Right atrium auricular region (tissue), 2 donors: ENCODE measurements at regions not wholly inside any gene's neighbourhood (a gene's known extent, or its start where the extent isn't known, plus 50 kb on each side); places are given as distances from the start of the nearest gene placed in this dataset.
"Not testable (repeated sequence)": the region's sequence is repeated elsewhere in the genome, so short reads cannot be mapped to it uniquely, and the experiment has no call there.

ENCODE experiments used
- DNase-seq: peaks from one replicate; pipeline ENCODE4 v3.0.0-alpha.2; 2019; ENCODE audit warnings: low spot score
- H3K27ac ChIP-seq, 2 donors: fragments of 200-600 bp; sonication (generic); 1 replicate in 1 of 2; 2 replicates in 1 of 2; pipeline ENCODE4 v1.5.1; 2016 to 2019
- H3K27me3 ChIP-seq, 2 donors: fragments of 200-600 bp; sonication (generic); one replicate each; pipeline versions ENCODE4 v1.5.1 to v1.6.0; 2017 to 2019
- H3K36me3 ChIP-seq: fragments of 200-600 bp; sonication (generic); one replicate; pipeline ENCODE4 v1.5.1; 2016
- H3K4me1 ChIP-seq, 2 donors: fragments of 200-600 bp; sonication (generic); one replicate each; pipeline versions ENCODE4 v1.5.1 to v1.6.0; 2017 to 2019
- H3K4me3 ChIP-seq, 2 donors: fragments of 200-600 bp; sonication (generic); 1 replicate in 1 of 2; 2 replicates in 1 of 2; pipeline ENCODE4 v1.5.1; 2017 to 2019; ENCODE audit warnings: mild to moderate bottlenecking in 1 of 2, moderate library complexity in 1 of 2
- H3K9me3 ChIP-seq, 2 donors: fragments of 200-600 bp; sonication (generic); one replicate each; pipeline ENCODE4 v1.5.1; 2019
- CTCF ChIP-seq, 2 donors: fragments of 200-600 bp; sonication (generic); IDR thresholded peaks; one replicate each; pipeline ENCODE4 v1.5.1; 2019; ENCODE audit warnings: antibody characterized with exemption in 2 of 2

- no peaks in the 10 kb centered on the region for H3K4me1 ChIP-seq
- H3K27ac ChIP-seq, result no peak overlapping the region
- H3K4me3 ChIP-seq, result no peak overlapping the region
- no peaks in the 10 kb centered on the region for H3K9me3 ChIP-seq
- no peaks in the 10 kb centered on the region for H3K36me3 ChIP-seq
- no peak for DNase-seq
- no peaks in the 10 kb centered on the region for H3K27me3 ChIP-seq
- no peak for TF ChIP-seq CTCF (IDR thresholded peaks at IDR 0.05)
Observed at GRCh38 chr4:145266881-145267280, 86.5 kb upstream of the OTUD4 start.

GRCh38 chr4:145260091-145260490 lies 79.7 kb upstream of the OTUD4 start:
- no peak for TF ChIP-seq CTCF (IDR thresholded peaks at IDR 0.05)
- Histone ChIP-seq H3K4me3 (no peak overlapping the region), H3K27me3 (no peaks in the 10 kb centered on the region), H3K36me3 (no peaks in the 10 kb centered on the region), H3K27ac (no peak overlapping the region), H3K4me1 (no peaks in the 10 kb centered on the region), H3K9me3 (no peaks in the 10 kb centered on the region)
- DNase-seq, result no peak

GRCh38 chr4:145255311-145255710 lies 74.9 kb upstream of the OTUD4 start:
- not testable (repeated sequence) for H3K27me3 ChIP-seq, H3K36me3 ChIP-seq, H3K27ac ChIP-seq, H3K4me1 ChIP-seq, H3K4me3 ChIP-seq, DNase-seq, H3K9me3 ChIP-seq

GRCh38 chr4:145252190-145252589 lies 71.8 kb upstream of the OTUD4 start:
- H3K36me3 ChIP-seq, result no peaks in the 10 kb centered on the region
- DNase-seq, result no peak
- H3K27ac ChIP-seq, result no peak overlapping the region
- no peaks in the 10 kb centered on the region for H3K4me1 ChIP-seq
- no peak for TF ChIP-seq CTCF (IDR thresholded peaks at IDR 0.05)
- H3K4me3 ChIP-seq, result no peak overlapping the region
- H3K27me3 ChIP-seq, result no peaks in the 10 kb centered on the region
- no peaks in the 10 kb centered on the region for H3K9me3 ChIP-seq

- Histone ChIP-seq H3K9me3 (no peaks in the 10 kb centered on the region), H3K4me3 (no peak overlapping the region), H3K27me3 (no peaks in the 10 kb centered on the region), H3K36me3 (no peaks in the 10 kb centered on the region), H3K4me1 (no peaks in the 10 kb centered on the region), H3K27ac (no peak overlapping the region)
- no peak for TF ChIP-seq CTCF (IDR thresholded peaks at IDR 0.05)
- no peak for DNase-seq
Observed at GRCh38 chr4:145251391-145251790, 71.0 kb upstream of the OTUD4 start.

- Histone ChIP-seq H3K9me3 (no peaks in the 10 kb centered on the region), H3K27ac (no peak overlapping the region)
- TF ChIP-seq CTCF (IDR thresholded peaks at IDR 0.05), result no peak
Observed at GRCh38 chr4:145248971-145249370, 68.6 kb upstream of the OTUD4 start.

More at GRCh38 chr4:145248971-145249370, 68.6 kb upstream of the OTUD4 start:
- H3K27me3 ChIP-seq, result no peaks in the 10 kb centered on the region
- no peaks in the 10 kb centered on the region for H3K36me3 ChIP-seq
- H3K4me1 ChIP-seq, result no peaks in the 10 kb centered on the region
- no peak for DNase-seq
- H3K4me3 ChIP-seq, result no peak overlapping the region
